SK-N-MC (cell line): ENCODE measurements at regions not wholly inside any gene's neighbourhood (a gene's known extent, or its start where the extent isn't known, plus 50 kb on each side); places are given as distances from the start of the nearest gene placed in this dataset.

Source experiments
- EZH2 ChIP-seq: fragments of 200-600 bp; sonication (generic); IDR thresholded peaks from one replicate; pipeline ENCODE4 v1.6.1; 2017; ENCODE audit warnings: antibody characterized with exemption
- POLR2AphosphoS5 ChIP-seq: IDR thresholded peaks from 2 replicates; pipeline ENCODE4 v1.6.1; 2012; ENCODE audit warnings: mild to moderate bottlenecking, low read depth, low read length, borderline replicate concordance

DNA sequence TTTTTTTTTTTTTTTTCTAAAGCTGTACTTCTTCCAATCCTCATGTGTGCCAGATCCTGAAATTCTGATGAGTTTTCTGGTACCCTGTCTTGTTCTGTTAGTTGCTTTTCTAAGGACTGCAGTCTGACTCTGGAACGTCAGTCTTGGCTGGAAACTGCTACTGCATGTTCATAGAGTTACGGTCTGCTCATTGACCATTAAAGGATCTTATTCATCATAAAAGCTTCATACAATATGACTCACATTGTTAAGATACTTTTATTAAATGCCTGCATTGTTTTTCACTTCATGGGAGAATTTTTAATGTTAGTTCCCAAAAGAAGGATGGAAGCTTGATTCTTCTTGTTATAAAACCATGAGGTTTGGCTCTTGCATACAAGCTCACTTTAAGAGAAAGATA, 233.6 kb downstream of the SYT10 start:
- TF ChIP-seq EZH2, result no peak
- TF ChIP-seq POLR2AphosphoS5, result no peak
